HG02763 (cell line): ENCODE measurements at regions not wholly inside any gene's neighbourhood (a gene's known extent, or its start where the extent isn't known, plus 50 kb on each side); places are given as distances from the start of the nearest gene placed in this dataset.
"Not testable (repeated sequence)": the region's sequence is repeated elsewhere in the genome, so short reads cannot be mapped to it uniquely, and the experiment has no call there.

Source experiments
- ATAC-seq: cut with Tn5 transposase; IDR thresholded peaks from one replicate; pipeline ENCODE4 v1.9.1; 2021; ENCODE audit warnings: mild to moderate bottlenecking, moderate library complexity; ENCODE audit not compliant: unreplicated experiment

- no peak for ATAC-seq
Measured at GRCh38 chr2:72032481-72033041, 115.1 kb downstream of the CYP26B1 start.

GRCh38 chr2:72031346-72032110 lies 116.1 kb downstream of the CYP26B1 start:
- no peak for ATAC-seq

GRCh38 chr2:72028996-72029395 lies 118.7 kb downstream of the CYP26B1 start:
- ATAC-seq, result no peak

- ATAC-seq, result no peak
Measured at GRCh38 chr2:72028351-72028995, 119.2 kb downstream of the CYP26B1 start.

- ATAC-seq, result no peak
Measured at GRCh38 chr2:72027426-72028161, 120.1 kb downstream of the CYP26B1 start.

- ATAC-seq, result no peak
Measured at GRCh38 chr2:72026819-72027425, 120.7 kb downstream of the CYP26B1 start.

- no peak for ATAC-seq
Measured at GRCh38 chr2:72024451-72025175, 123.0 kb downstream of the CYP26B1 start.

GRCh38 chr2:72023678-72024390 lies 123.8 kb downstream of the CYP26B1 start:
- ATAC-seq, result no peak

GRCh38 chr2:72021371-72021770 lies 126.3 kb downstream of the CYP26B1 start:
- ATAC-seq, result not testable (repeated sequence)

GRCh38 chr2:72015266-72015665 lies 132.4 kb downstream of the CYP26B1 start:
- ATAC-seq, result no peak

GRCh38 chr2:72014831-72015230 lies 132.8 kb downstream of the CYP26B1 start:
- ATAC-seq, result no peak

- no peak for ATAC-seq
Measured at GRCh38 chr2:72013726-72014125, 133.9 kb downstream of the CYP26B1 start.

GRCh38 chr2:72012886-72013574 lies 134.6 kb downstream of the CYP26B1 start:
- no peak for ATAC-seq

GRCh38 chr2:72011791-72012190 lies 135.9 kb downstream of the CYP26B1 start:
- ATAC-seq, result no peak

GRCh38 chr2:72011370-72011689 lies 136.3 kb downstream of the CYP26B1 start:
- ATAC-seq, result no peak

- ATAC-seq, result no peak
Measured at GRCh38 chr2:72010647-72011369, 136.9 kb downstream of the CYP26B1 start.

GRCh38 chr2:72008608-72009007 lies 139.1 kb downstream of the CYP26B1 start:
- ATAC-seq, result no peak

GRCh38 chr2:72007402-72007801 lies 140.3 kb downstream of the CYP26B1 start:
- ATAC-seq, result no peak
